HG03439 (cell line): ENCODE measurements at regions not wholly inside any gene's neighbourhood (a gene's known extent, or its start where the extent isn't known, plus 50 kb on each side); places are given as distances from the start of the nearest gene placed in this dataset.

Experiments
- ATAC-seq: cut with Tn5 transposase; IDR thresholded peaks from one replicate; pipeline ENCODE4 v1.9.1; 2021; ENCODE audit warnings: mild to moderate bottlenecking, moderate library complexity; ENCODE audit not compliant: unreplicated experiment

GRCh38 chr22:48347311-48347710 lies 1480.4 kb downstream of the BRD1 start:
- ATAC-seq, result no peak

GRCh38 chr22:48346911-48347310 lies 1480.8 kb downstream of the BRD1 start:
- ATAC-seq, result no peak

- no peak for ATAC-seq
These were observed 1481.4 kb downstream of the BRD1 start for GRCh38 chr22:48346311-48346710.

- ATAC-seq, result no peak
These were observed 1482.0 kb downstream of the BRD1 start for GRCh38 chr22:48345631-48346030.

GRCh38 chr22:48343461-48343860 lies 1484.2 kb downstream of the BRD1 start:
- no peak for ATAC-seq

DNA sequence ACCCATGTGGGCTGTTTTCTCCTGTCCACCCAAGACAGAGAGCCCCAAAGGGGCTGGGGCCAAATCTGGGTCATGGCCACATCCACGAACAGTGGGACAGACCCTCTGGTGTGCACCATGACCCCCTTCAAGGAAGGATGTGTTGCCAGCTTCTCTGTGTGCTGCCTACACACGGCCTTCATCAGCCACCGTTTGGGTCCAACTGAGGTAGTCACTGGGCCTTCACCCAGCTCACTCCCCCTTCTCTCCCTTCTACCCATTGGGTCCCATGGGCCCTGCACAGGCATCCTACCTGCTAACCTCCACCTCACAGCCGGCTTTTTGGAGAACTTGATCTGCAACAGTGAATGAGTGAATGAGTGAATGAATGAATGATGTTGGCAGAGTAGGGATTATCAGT lies 1484.9 kb downstream of the BRD1 start:
- ATAC-seq, result no peak

- no peak for ATAC-seq
These were observed 1485.7 kb downstream of the BRD1 start for GRCh38 chr22:48342016-48342415.

DNA sequence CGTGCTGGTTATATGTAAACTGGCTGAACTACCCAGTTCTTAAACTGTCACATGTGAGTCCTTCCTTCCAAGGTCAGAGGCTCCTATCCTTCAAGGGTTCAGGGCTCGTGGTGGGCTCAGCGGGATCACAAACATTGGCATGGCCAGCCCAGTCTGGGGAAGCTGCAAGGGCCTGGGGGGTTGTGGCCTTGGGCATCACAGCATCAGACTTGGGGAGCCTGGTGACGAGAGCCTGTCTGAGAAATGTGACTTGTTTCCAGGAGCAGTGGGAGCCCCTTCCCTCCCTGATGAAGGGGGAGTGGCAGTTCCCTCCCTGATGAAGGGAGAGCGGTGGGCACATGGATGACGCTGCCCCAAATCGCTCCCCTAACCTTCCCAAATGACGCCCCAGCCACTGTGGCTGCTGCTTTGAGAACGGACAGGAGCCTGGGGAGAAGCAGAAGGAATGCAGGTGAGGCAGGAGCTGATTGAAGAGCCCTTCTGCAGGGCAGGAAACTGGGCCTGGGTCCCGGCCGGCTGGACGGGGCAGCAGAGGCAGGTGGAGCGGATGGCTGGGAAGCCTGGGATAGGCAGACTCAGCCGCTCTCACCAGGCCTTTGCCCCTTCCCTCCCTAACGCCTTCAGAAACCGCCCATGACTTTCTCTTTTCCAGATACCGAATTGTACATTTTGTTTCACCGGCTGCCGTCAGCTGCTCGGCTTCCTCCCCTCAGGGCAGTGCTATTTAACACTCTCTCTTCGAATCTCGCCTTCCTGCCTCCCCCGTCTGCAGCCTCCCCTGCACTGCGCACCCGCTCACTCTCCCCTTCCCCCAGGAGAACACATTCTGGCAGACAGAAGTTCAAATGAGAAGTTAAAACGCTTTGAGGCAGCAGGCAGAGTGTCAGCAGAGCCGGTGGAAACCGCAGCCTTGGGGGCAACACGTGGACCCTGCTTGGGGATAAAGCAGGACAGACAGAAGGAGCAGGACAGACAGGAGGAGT lies 1486.7 kb downstream of the BRD1 start:
- no peak for ATAC-seq

DNA sequence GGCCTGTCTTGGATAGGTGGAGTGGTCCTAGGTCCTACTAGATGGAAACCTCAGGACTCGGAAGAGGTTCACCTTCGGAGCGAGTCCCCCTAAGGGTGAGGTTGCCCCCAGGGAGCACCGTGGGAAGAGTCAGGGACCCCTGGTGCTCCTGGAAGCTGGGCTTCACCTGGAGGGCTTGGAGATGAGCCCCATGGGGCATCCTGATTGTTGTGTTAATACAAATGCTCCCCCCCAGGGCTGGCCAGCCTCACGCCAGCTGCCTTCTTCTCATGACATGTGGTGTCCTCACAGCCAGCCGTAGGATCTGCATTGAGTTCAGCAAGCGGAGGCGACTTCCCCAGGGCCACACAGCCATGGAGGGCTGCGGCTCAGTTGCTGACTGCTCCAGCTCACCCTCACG lies 1487.5 kb downstream of the BRD1 start:
- no peak for ATAC-seq

DNA sequence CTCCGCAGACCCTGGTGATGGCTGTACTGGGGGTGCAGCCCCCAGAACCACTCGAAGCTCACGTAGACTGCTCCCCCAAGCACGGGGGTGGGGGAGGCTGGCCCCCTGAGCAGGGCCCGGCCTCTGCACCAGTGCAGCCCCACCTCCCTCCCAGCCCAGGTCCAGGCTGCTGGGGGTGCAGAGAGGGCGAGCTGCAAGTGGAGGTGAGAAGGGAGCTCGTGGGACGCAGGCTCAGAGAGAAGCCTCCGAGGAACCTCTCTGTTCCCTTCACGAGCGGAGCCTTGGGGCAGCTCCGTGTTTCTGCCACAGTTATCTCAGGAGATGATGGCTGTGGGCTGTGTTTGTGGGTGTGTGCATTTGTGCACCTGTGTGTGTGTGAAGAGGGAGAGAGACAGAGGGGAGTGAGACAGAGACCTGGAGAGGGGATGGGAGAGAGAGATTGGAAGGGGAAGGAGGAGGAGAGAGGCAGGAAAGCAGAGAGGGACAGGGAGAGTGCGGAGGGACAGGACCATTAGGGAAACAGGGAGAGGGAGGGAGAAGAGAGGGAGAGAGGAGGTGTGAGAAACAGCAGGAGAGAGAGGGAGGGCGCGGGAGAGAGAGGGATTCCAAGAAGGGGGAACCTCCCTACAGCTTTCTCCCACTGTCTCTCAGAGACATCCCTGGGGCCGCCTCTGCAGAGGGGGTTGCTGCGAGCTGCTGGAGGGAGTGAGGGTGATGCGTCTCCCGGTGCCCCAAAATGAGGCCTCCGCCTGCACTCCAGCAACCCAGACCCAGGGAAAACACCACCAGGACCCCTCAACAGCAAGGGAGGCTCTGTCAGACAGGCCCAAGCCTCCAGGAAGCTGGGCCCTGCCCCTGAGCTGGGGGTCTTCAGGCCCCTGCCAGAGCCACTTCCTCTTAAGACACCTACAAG lies 1488.6 kb downstream of the BRD1 start:
- no peak for ATAC-seq

- no peak for ATAC-seq
These were observed 1489.5 kb downstream of the BRD1 start for GRCh38 chr22:48337957-48338792.

- no peak for ATAC-seq
These were observed 1491.2 kb downstream of the BRD1 start for GRCh38 chr22:48336339-48337060.

DNA sequence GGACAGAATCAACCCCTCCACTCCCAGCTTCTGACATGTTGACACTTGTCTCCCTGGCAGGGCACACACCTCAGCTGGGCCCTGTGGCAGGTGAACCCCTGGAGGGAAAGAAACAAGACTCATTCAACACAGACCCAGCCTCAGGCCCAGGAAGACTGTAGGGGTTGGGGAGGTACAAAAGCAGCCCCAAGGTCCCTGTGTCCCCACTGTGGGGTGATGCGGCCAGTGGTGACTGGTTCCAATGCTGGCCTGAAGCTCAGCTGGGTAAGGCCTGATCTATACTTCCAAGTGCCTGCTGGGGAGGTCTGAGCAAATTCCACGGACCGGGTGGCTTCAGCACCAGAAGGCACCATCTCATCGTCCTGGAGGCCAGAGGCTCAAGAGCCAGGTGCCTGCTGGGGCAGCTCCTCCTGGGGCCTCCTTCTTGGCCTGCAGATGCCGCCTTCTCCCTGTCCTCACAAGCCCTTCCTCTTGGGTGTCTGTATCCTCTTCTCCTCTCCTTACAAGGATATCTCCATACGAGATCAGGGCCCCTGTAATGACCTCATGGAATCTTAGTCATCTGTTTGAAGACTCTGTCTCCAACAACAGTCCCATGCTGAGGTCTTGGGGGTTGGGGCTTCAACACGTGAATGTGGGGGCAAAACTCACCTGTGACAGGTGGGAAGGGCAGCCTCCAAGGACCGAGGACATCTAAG lies 1492.1 kb downstream of the BRD1 start:
- no peak for ATAC-seq

DNA sequence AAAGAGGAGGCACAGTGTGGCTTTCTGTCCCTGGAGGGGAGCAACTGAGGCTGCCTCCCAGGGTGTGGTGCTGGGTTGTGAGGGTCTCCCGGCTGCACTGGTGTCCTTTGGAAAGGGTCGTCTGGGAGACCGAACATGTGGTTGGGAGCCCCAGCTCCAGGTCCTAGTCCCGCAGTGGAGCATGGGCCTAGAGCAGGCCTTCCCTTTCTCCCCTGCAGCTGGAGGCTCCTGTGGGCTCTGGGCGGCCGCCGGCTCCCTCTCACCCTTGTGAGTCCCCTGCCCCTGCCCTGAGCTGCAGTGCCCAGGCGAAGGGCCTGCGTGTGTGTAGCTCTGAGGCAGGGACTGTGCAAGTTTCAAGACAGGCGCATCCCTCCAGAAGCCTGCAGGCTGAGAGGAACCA lies 1492.7 kb downstream of the BRD1 start:
- ATAC-seq, result no peak

DNA sequence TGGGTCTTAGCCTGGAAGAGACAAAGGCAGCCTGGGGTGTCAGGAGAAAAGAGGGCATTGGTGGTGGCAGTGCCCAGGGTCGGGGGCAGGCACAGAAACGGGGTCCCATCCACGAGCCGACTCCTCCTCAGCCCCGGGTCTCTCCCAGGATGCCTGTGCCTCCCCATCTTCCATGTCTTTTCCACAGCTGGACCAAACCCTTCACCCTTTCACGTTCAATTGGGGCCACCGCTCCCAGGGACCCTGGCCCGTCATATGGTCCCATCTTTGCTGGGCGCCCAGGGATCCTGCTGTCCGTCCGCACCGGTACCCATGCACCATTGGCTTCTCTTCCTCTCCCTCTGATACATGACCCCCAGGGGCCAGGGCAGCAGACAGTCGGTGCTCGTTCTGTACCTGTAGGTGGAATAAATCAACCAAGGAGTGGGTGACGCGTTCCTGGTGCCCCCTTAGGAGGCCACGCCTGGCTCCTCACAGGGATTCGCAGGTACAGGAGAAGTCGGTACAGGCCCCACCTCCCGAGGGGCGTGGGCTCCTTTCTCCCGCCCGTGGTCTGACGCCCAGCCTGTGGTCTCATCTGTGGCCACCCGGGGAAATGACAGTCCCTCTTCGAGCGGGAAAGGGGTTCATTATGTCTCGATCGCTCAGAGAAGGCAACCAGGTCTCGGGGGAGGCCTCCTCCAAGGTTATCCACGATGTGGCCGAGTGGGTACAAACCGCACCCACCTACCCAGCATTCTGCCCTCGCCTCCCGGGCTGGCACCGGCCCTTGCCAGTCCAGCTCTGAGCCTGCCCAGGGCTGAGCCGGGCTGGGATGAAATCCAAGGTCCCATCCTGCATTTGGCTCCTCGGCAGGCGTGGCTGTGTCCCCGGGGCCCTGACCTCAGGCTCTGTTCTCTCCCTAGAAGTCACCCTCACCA lies 1493.6 kb downstream of the BRD1 start:
- ATAC-seq, result no peak

- ATAC-seq, result no peak
These were observed 1494.3 kb downstream of the BRD1 start for GRCh38 chr22:48333323-48333763.

GRCh38 chr22:48332438-48333322 lies 1495.0 kb downstream of the BRD1 start:
- no peak for ATAC-seq
